ENCODE measurements at regions not wholly inside any gene's neighbourhood (a gene's known extent, or its start where the extent isn't known, plus 50 kb on each side); places are given as distances from the start of the nearest gene placed in this dataset.

- Histone ChIP-seq H3K9me3 (ENCODE audit: insufficient read depth in 2 of 2, low read depth in 1 of 2, low read length in 1 of 2) (peaks cover 0 to 2% of the 10 kb centered on the region in 2 experiments; a peak in 1 of 4 replicates), H3K79me1 (ENCODE audit: low read depth, low read length) (no peaks in the 10 kb centered on the region), H3K4ac (replicated peaks; ENCODE audit: insufficient read length, low read depth, low read length) (no peak overlapping the region), H3K4me2 (ENCODE audit: insufficient read depth in 1 of 2, low read depth in 2 of 2, low read length in 2 of 2) (no peak overlapping the region), H2BK5ac (ENCODE audit: low read depth, low read length) (no peak overlapping the region), H3K4me3 (ENCODE audit: extremely low read depth in 1 of 4, insufficient read depth in 2 of 4, low read depth in 3 of 4, low read length in 4 of 4) (no peak overlapping the region), H3K23ac (ENCODE audit: insufficient read length) (no peak overlapping the region), H4K5ac (ENCODE audit: insufficient read length, low read depth, low read length) (no peak overlapping the region), H3K18ac (ENCODE audit: extremely low read depth, low read length) (no peak overlapping the region), H4K8ac (ENCODE audit: extremely low read depth, insufficient read depth, low read length) (no peak overlapping the region), H2BK20ac (ENCODE audit: low read length) (no peak overlapping the region), H4K20me1 (replicated peaks in 1 of 2; ENCODE audit: control insufficient read depth in 1 of 2, insufficient read depth in 2 of 2, low read length in 2 of 2) (no peaks in the 10 kb centered on the region), H3K9ac (replicated peaks in 1 of 4; ENCODE audit: extremely low read depth in 1 of 4, low read depth in 3 of 4, low read length in 3 of 4) (no peak overlapping the region), H3K23me2 (ENCODE audit: low read depth, low read length) (no peaks in the 10 kb centered on the region), H2BK12ac (ENCODE audit: low read depth, low read length) (no peak overlapping the region), H3K56ac (replicated peaks; ENCODE audit: insufficient read length, low read depth, low read length) (no peak overlapping the region), H2BK120ac (replicated peaks; ENCODE audit: low read depth, low read length) (no peak overlapping the region), H3K27me3 (replicated peaks in 1 of 4; ENCODE audit: control insufficient read depth in 3 of 4, extremely low read depth in 1 of 4, insufficient read depth in 3 of 4, low read length in 3 of 4) (no peaks in the 10 kb centered on the region), H2BK15ac (ENCODE audit: low read length) (no peak overlapping the region), H3K14ac (ENCODE audit: insufficient read length) (no peak overlapping the region), H4K91ac (replicated peaks; ENCODE audit: insufficient read length, low read length) (no peak overlapping the region), H3K36me3 (ENCODE audit: control insufficient read depth in 2 of 4, insufficient read depth in 4 of 4, low read length in 3 of 4) (no peaks in the 10 kb centered on the region; a peak in 1 of 8 replicates), H3K4me1 (replicated peaks in 1 of 4; ENCODE audit: control insufficient read depth in 3 of 4, insufficient read depth in 4 of 4, low read length in 3 of 4) (no peaks in the 10 kb centered on the region), H3K27ac (ENCODE audit: low read depth, low read length) (no peak overlapping the region), H2AK5ac (ENCODE audit: low read depth, low read length) (no peak overlapping the region), H3K79me2 (ENCODE audit: control insufficient read depth in 1 of 2, insufficient read depth in 2 of 2, low read length in 2 of 2) (no peaks in the 10 kb centered on the region), H2AFZ (ENCODE audit: low read length) (no peak overlapping the region)
- TF ChIP-seq TAF1 (IDR thresholded peaks at IDR 0.05; ENCODE audit: low read depth, low read length): no peak
- TF ChIP-seq EGR1 (IDR thresholded peaks at IDR 0.05; ENCODE audit: borderline replicate concordance, low read depth, low read length): no peak
- no peak for TF ChIP-seq RBBP5 (IDR thresholded peaks at IDR 0.05; ENCODE audit: borderline replicate concordance, low read depth, low read length)
- no peak for TF ChIP-seq CHD2 (IDR thresholded peaks at IDR 0.05; ENCODE audit: low read length)
- TF ChIP-seq KDM5A (IDR thresholded peaks at IDR 0.05; ENCODE audit: low read length): no peak
- TF ChIP-seq, protein P1, sequence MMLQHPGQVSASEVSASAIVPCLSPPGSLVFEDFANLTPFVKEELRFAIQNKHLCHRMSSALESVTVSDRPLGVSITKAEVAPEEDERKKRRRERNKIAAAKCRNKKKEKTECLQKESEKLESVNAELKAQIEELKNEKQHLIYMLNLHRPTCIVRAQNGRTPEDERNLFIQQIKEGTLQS (IDR thresholded peaks at IDR 0.05; ENCODE audit: insufficient read depth, low read depth, low read length): no peak
- no peak for TF ChIP-seq POU5F1 (IDR thresholded peaks at IDR 0.05; ENCODE audit: low read depth, low read length)
- no peak for TF ChIP-seq SUZ12 (IDR thresholded peaks at IDR 0.05; ENCODE audit: low read length)
- no peak for TF ChIP-seq RFX5 (IDR thresholded peaks at IDR 0.05; ENCODE audit: borderline replicate concordance, low read depth, low read length)
- ChIA-PET POLR2A (ENCODE audit: partially characterized antibody) (no interaction called here), CTCF (ENCODE audit: partially characterized antibody) (no interaction called here)
- FAIRE-seq (no peak), DNase-seq (ENCODE audit: low read depth in 1 of 2, low spot score in 2 of 2) (no peak)
- 97% methylated on average over 2 of the region's 2 CpGs; no CpG with 5 or more reads in 1 of the 2 experiments for WGBS, 2 experiments (ENCODE audit: extremely low coverage in 1 of 2, insufficient coverage in 1 of 2, insufficient read length in 1 of 2, insufficient replicate concordance in 2 of 2, low coverage in 1 of 2, low lambda C conversion rate in 2 of 2, missing lambda C conversion rate in 1 of 2)
These were observed 157.8 kb downstream of the NXNL2 start for GRCh38 chr9:88692827-88693226.

All from H1 (cell line).